Kidney epithelial cell (primary cell): ENCODE measurements at regions not wholly inside any gene's neighbourhood (a gene's known extent, or its start where the extent isn't known, plus 50 kb on each side); places are given as distances from the start of the nearest gene placed in this dataset.

Experiments
- DNase-seq: peaks from one replicate; pipeline ENCODE4 v3.0.0-alpha.2; 2010; ENCODE audit warnings: low read depth
- H3K27me3 ChIP-seq: 2 replicates; pipeline ENCODE4 v1.6.0; 2011; ENCODE audit warnings: low read length; ENCODE audit not compliant: control insufficient read depth, insufficient read depth
- H3K36me3 ChIP-seq: 2 replicates; pipeline ENCODE4 v1.5.1; 2011; ENCODE audit warnings: low read length; ENCODE audit not compliant: control insufficient read depth, insufficient read depth
- H3K4me3 ChIP-seq: 2 replicates; pipeline ENCODE4 v1.5.1; 2011; ENCODE audit warnings: low read depth, mild to moderate bottlenecking, control low read depth, low read length
- TF ChIP-seq, protein P1 (sequence below): IDR thresholded peaks from 2 replicates; pipeline ENCODE4 v1.5.1; 2011; ENCODE audit warnings: mild to moderate bottlenecking, moderate library complexity, low read length, control low read depth, inconsistent platforms; ENCODE audit not compliant: insufficient read depth, poor library complexity, severe bottlenecking

GRCh38 chr6:166725571-166725970 is 98.5 kb upstream of the RPS6KA2 start:
- no peak for DNase-seq
- H3K36me3 ChIP-seq, result no peaks in the 10 kb centered on the region
- TF ChIP-seq, protein P1, sequence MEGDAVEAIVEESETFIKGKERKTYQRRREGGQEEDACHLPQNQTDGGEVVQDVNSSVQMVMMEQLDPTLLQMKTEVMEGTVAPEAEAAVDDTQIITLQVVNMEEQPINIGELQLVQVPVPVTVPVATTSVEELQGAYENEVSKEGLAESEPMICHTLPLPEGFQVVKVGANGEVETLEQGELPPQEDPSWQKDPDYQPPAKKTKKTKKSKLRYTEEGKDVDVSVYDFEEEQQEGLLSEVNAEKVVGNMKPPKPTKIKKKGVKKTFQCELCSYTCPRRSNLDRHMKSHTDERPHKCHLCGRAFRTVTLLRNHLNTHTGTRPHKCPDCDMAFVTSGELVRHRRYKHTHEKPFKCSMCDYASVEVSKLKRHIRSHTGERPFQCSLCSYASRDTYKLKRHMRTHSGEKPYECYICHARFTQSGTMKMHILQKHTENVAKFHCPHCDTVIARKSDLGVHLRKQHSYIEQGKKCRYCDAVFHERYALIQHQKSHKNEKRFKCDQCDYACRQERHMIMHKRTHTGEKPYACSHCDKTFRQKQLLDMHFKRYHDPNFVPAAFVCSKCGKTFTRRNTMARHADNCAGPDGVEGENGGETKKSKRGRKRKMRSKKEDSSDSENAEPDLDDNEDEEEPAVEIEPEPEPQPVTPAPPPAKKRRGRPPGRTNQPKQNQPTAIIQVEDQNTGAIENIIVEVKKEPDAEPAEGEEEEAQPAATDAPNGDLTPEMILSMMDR, result no peak
- no peaks in the 10 kb centered on the region for H3K27me3 ChIP-seq
- H3K4me3 ChIP-seq, result no peak overlapping the region

- TF ChIP-seq, protein P1, result no peak
- Histone ChIP-seq H3K36me3 (no peaks in the 10 kb centered on the region), H3K4me3 (no peak overlapping the region), H3K27me3 (no peaks in the 10 kb centered on the region)
- DNase-seq, result no peak
Measured at GRCh38 chr6:166724576-166724975, 97.5 kb upstream of the RPS6KA2 start.

DNA sequence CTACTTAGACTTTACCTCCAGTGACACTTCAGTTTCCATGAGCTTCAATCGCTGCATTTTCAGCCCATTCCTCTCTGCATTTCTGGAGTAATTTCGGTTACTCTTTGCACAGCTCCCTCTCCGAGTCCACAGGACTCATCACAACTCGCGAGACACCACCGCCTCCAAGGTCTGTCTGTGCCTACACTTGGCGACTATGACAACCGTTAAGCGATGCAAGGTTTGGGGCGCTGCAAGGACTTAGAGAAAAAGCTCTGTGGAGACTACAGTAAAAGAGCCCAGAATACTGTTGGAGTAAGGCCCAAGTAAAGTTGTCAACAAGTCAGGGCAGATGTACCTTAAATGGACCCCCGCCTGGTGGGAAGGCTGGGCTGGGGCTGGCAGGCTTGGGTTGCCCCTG is 95.7 kb upstream of the RPS6KA2 start:
- no peaks in the 10 kb centered on the region for H3K36me3 ChIP-seq
- H3K27me3 ChIP-seq, result no peaks in the 10 kb centered on the region
- H3K4me3 ChIP-seq, result no peak overlapping the region

GRCh38 chr6:166721576-166721975 is 94.5 kb upstream of the RPS6KA2 start:
- DNase-seq, result no peak
- H3K27me3 ChIP-seq, result no peaks in the 10 kb centered on the region
- TF ChIP-seq, protein P1, result no peak

More for the DNA sequence above, 95.7 kb upstream of the RPS6KA2 start:
- no peak for DNase-seq
- TF ChIP-seq, protein P1, result no peak

GRCh38 chr6:166720856-166721255 is 93.8 kb upstream of the RPS6KA2 start:
- no peaks in the 10 kb centered on the region for H3K27me3 ChIP-seq
- no peaks in the 10 kb centered on the region for H3K36me3 ChIP-seq
- TF ChIP-seq, protein P1, result no peak
- DNase-seq, result no peak
- H3K4me3 ChIP-seq, result no peak overlapping the region

More at GRCh38 chr6:166721576-166721975, 94.5 kb upstream of the RPS6KA2 start:
- no peaks in the 10 kb centered on the region for H3K36me3 ChIP-seq
- no peak overlapping the region for H3K4me3 ChIP-seq

- H3K27me3 ChIP-seq, result no peaks in the 10 kb centered on the region
- TF ChIP-seq, protein P1, result no peak
- no peak for DNase-seq
Measured at GRCh38 chr6:166719019-166719418, 92.0 kb upstream of the RPS6KA2 start.

More at GRCh38 chr6:166719019-166719418, 92.0 kb upstream of the RPS6KA2 start:
- Histone ChIP-seq H3K4me3 (no peak overlapping the region), H3K36me3 (no peaks in the 10 kb centered on the region)
